B cell (primary cell): ENCODE measurements at regions not wholly inside any gene's neighbourhood (a gene's known extent, or its start where the extent isn't known, plus 50 kb on each side); places are given as distances from the start of the nearest gene placed in this dataset.

Experiments used
- ATAC-seq: fragments of 200-7000 bp; cut with Tn5 transposase; one replicate; pipeline ENCODE4 v1.10.0; 2021; ENCODE audit warnings: low read depth, mild to moderate bottlenecking, moderate number of reproducible peaks, moderate library complexity
- CTCF ChIA-PET: fragments of 350-600 bp; sonication (Branson Sonifier 250); formaldehyde crosslinking; loops from one replicate; lab custom pipeline; 2021; ENCODE audit warnings: antibody characterized with exemption, inconsistent platforms; lab: Charles Lee
- POLR2A ChIA-PET: fragments of 350-600 bp; sonication (Branson Sonifier 250); formaldehyde crosslinking; loops from one replicate; lab custom pipeline; 2021; ENCODE audit warnings: antibody characterized with exemption; lab: Charles Lee
- DNase-seq: peaks from one replicate; pipeline ENCODE4 v3.0.0; 2013
- H2AFZ ChIP-seq: 2 replicates; pipeline ENCODE4 v1.6.1; 2012; ENCODE audit warnings: mild to moderate bottlenecking, low read depth, low read length; ENCODE audit not compliant: insufficient read depth, poor library complexity, severe bottlenecking
- H3K27ac ChIP-seq, 2 donors: 1 replicate in 1 of 2; 2 replicates in 1 of 2; pipeline ENCODE4 v1.5.1; 2012 to 2013; ENCODE audit warnings: low read length in 2 of 2, mild to moderate bottlenecking in 2 of 2, moderate library complexity in 1 of 2
- H3K27me3 ChIP-seq, 4 experiments: fragments of 200-600 bp in 1 of 4; sonication (generic) in 1 of 4; replicated peaks in 1 of 4; 1 replicate in 2 of 4; 2 replicates in 2 of 4; pipeline versions ENCODE4 v1.6.1 to v1.7.0; 2013 to 2016; ENCODE audit warnings: low read length in 3 of 4, mild to moderate bottlenecking in 2 of 4, mixed read lengths in 1 of 4, moderate library complexity in 1 of 4; ENCODE audit not compliant: insufficient read depth in 4 of 4, control insufficient read depth in 3 of 4; ENCODE audit errors: control extremely low read depth in 1 of 4
- H3K36me3 ChIP-seq, 2 experiments: replicated peaks in 1 of 2; 1 replicate in 1 of 2; 2 replicates in 1 of 2; pipeline versions ENCODE4 v1.6.1 to v1.7.1; 2013; ENCODE audit warnings: low read length in 1 of 2; ENCODE audit not compliant: insufficient read depth in 2 of 2, control insufficient read depth in 1 of 2; ENCODE audit errors: control extremely low read depth in 1 of 2, extremely low read depth in 1 of 2
- H3K4me1 ChIP-seq, 2 donors: fragments of 200-600 bp in 1 of 2; sonication (generic) in 1 of 2; 1 replicate in 1 of 2; 2 replicates in 1 of 2; pipeline versions ENCODE4 v1.5.1 to v1.6.1; 2013 to 2017; ENCODE audit warnings: low read length in 2 of 2; ENCODE audit not compliant: control insufficient read depth in 2 of 2, insufficient read depth in 2 of 2
- H3K4me2 ChIP-seq: replicated peaks from 2 replicates; pipeline ENCODE3; 2012; ENCODE audit warnings: mild to moderate bottlenecking, low read depth, low read length; ENCODE audit not compliant: poor library complexity, severe bottlenecking
- H3K4me3 ChIP-seq, 5 experiments: fragments of 200-600 bp in 1 of 5; sonication (generic) in 1 of 5; 1 replicate in 3 of 5; 2 replicates in 2 of 5; pipeline versions ENCODE4 v1.5.1 to v1.7.0; 2011 to 2016; ENCODE audit warnings: low read length in 4 of 5, mild to moderate bottlenecking in 4 of 5, low read depth in 2 of 5, control low read depth in 1 of 5, moderate library complexity in 1 of 5; ENCODE audit not compliant: insufficient read depth in 1 of 5; ENCODE audit errors: control extremely low read depth in 1 of 5, extremely low read depth in 1 of 5
- H3K79me2 ChIP-seq: fragments of 200-600 bp; sonication (generic); one replicate; pipeline ENCODE4 v1.6.0; 2016; ENCODE audit warnings: low read length; ENCODE audit not compliant: control insufficient read depth, insufficient read depth
- H3K9ac ChIP-seq: fragments of 200-600 bp; sonication (generic); 2 replicates; pipeline ENCODE4 v1.6.1; 2017; ENCODE audit warnings: mild to moderate bottlenecking, low read length, moderate library complexity
- H3K9me3 ChIP-seq, 3 donors: one replicate each; pipeline versions ENCODE4 v1.6.1 to v1.7.1; 2013; ENCODE audit warnings: low read length in 2 of 3; ENCODE audit not compliant: control insufficient read depth in 2 of 3, insufficient read depth in 1 of 3; ENCODE audit errors: control extremely low read depth in 1 of 3
- H4K20me1 ChIP-seq: 2 replicates; pipeline ENCODE4 v1.6.0; 2012; ENCODE audit warnings: mild to moderate bottlenecking, low read length; ENCODE audit not compliant: insufficient read depth, control insufficient read depth, poor library complexity, severe bottlenecking
- H3K27ac Mint-ChIP-seq: one replicate; pipeline ENCODE4 v1.8.0; 2021; ENCODE audit warnings: mixed read lengths
- H3K27me3 Mint-ChIP-seq: one replicate; pipeline ENCODE4 v1.8.0; 2021; ENCODE audit warnings: mixed read lengths
- H3K4me1 Mint-ChIP-seq: one replicate; pipeline ENCODE4 v1.8.0; 2021; ENCODE audit warnings: mixed read lengths
- H3K4me3 Mint-ChIP-seq: one replicate; pipeline ENCODE4 v1.8.0; 2021; ENCODE audit warnings: mixed read lengths
- H3K9me3 Mint-ChIP-seq: one replicate; pipeline ENCODE4 v1.8.0; 2022; ENCODE audit warnings: mixed read lengths; ENCODE audit not compliant: insufficient read depth
- CTCF ChIP-seq: fragments of 200-600 bp; IDR thresholded peaks from one replicate; pipeline ENCODE4 v1.8.0; 2022; ENCODE audit warnings: antibody characterized with exemption, mild to moderate bottlenecking
- EZH2 ChIP-seq: IDR thresholded peaks from 2 replicates; pipeline ENCODE4 v1.6.1; 2012; ENCODE audit warnings: borderline replicate concordance, low read depth, mild to moderate bottlenecking, moderate library complexity, low read length; ENCODE audit not compliant: insufficient read depth, poor library complexity, severe bottlenecking
- WGBS: methylation state at CpG from one replicate; pipeline ENCODE4 v1.1.5; 2013; ENCODE audit warnings: missing lambda C conversion rate; ENCODE audit not compliant: insufficient coverage; 5-methylcytosine and 5-hydroxymethylcytosine counted together
- intact Hi-C: fragments of 100-400 bp; cut with micrococcal nuclease; formaldehyde crosslinking; loops from one replicate; pipeline ENCODE4 v1.10.0; 2022

GRCh38 chr2:128368437-128369107, 49.9 kb upstream of the HS6ST1 start:
- 95% methylated on average over 21 of the region's 21 CpGs for WGBS
- Mint-ChIP-seq H3K9me3 (no peaks in the 10 kb centered on the region), H3K4me1 (no peaks in the 10 kb centered on the region), H3K4me3 (no peak overlapping the region), H3K27ac (no peak overlapping the region), H3K27me3 (no peaks in the 10 kb centered on the region)
- H3K4me3 ChIP-seq: no peak overlapping the region
- no peaks in the 10 kb centered on the region for H3K9me3 ChIP-seq
- H2AFZ ChIP-seq: no peak overlapping the region
- ATAC-seq: no peak
- H3K79me2 ChIP-seq: no peaks in the 10 kb centered on the region
- ChIA-PET POLR2A (no interaction called here), CTCF (no interaction called here)
- H3K9ac ChIP-seq: no peak overlapping the region
- H3K36me3 ChIP-seq: no peaks in the 10 kb centered on the region
- intact Hi-C loops: no loop called here
- DNase-seq: no peak
- H3K27ac ChIP-seq: no peak overlapping the region
- H3K27me3 ChIP-seq: no peaks in the 10 kb centered on the region
- H3K4me2 ChIP-seq: no peak overlapping the region
- H3K4me1 ChIP-seq: no peaks in the 10 kb centered on the region
- no peaks in the 10 kb centered on the region for H4K20me1 ChIP-seq
- TF ChIP-seq CTCF: no peak
- no peak for TF ChIP-seq EZH2

GRCh38 chr2:128369108-128369555, 50.5 kb upstream of the HS6ST1 start:
- DNase-seq (no peak), ATAC-seq (no peak)
- H3K4me1 Mint-ChIP-seq: no peaks in the 10 kb centered on the region
- no peak overlapping the region for H2AFZ ChIP-seq
- TF ChIP-seq EZH2 (no peak), CTCF (no peak)
- no peaks in the 10 kb centered on the region for H3K36me3 ChIP-seq
- no peak overlapping the region for H3K4me3 Mint-ChIP-seq
- no peaks in the 10 kb centered on the region for H3K4me1 ChIP-seq
- H3K4me3 ChIP-seq: no peak overlapping the region
- CTCF ChIA-PET: no interaction called here
- H3K27ac Mint-ChIP-seq: no peak overlapping the region
- no peaks in the 10 kb centered on the region for H3K9me3 Mint-ChIP-seq
- no peaks in the 10 kb centered on the region for H3K9me3 ChIP-seq
- no peaks in the 10 kb centered on the region for H3K27me3 Mint-ChIP-seq
- H3K27ac ChIP-seq: no peak overlapping the region
- H3K4me2 ChIP-seq: no peak overlapping the region
- POLR2A ChIA-PET: no interaction called here
- no peaks in the 10 kb centered on the region for H4K20me1 ChIP-seq
- no peak overlapping the region for H3K9ac ChIP-seq
- no peaks in the 10 kb centered on the region for H3K27me3 ChIP-seq
- WGBS: 93% methylated on average over 11 of the region's 12 CpGs
- no peaks in the 10 kb centered on the region for H3K79me2 ChIP-seq
- intact Hi-C loops: no loop called here
